HL-60 (cell line): ENCODE measurements at regions not wholly inside any gene's neighbourhood (a gene's known extent, or its start where the extent isn't known, plus 50 kb on each side); places are given as distances from the start of the nearest gene placed in this dataset.

Experiments used
- CTCF ChIP-seq: IDR thresholded peaks from one replicate; pipeline ENCODE4 v1.5.1; 2011; ENCODE audit warnings: low read length, control low read depth, inconsistent platforms; ENCODE audit not compliant: insufficient read depth
- POLR2AphosphoS5 ChIP-seq: IDR thresholded peaks from 2 replicates; pipeline ENCODE4 v1.6.1; 2012; ENCODE audit warnings: low read depth

GRCh38 chr10:84613336-84614021 lies 285.1 kb downstream of the CCSER2 start:
- no peak for TF ChIP-seq POLR2AphosphoS5
- TF ChIP-seq CTCF: no peak
